ENCODE measurements at regions not wholly inside any gene's neighbourhood (a gene's known extent, or its start where the extent isn't known, plus 50 kb on each side); places are given as distances from the start of the nearest gene placed in this dataset.
"Not testable (repeated sequence)": the region's sequence is repeated elsewhere in the genome, so short reads cannot be mapped to it uniquely, and the experiment has no call there.

GRCh38 chr19:56900573-56901097, 60.1 kb upstream of the PEG3 start:
- Histone ChIP-seq H3F3A (ENCODE audit: insufficient read depth, low read length) (no peaks in the 10 kb centered on the region), H3K4me2 (ENCODE audit: low read depth, low read length) (no peak overlapping the region), H3K9me3 (replicated peaks; ENCODE audit: insufficient read depth, low read length) (no peaks in the 10 kb centered on the region), H3K79me2 (ENCODE audit: low read length) (no peaks in the 10 kb centered on the region), H4K20me1 (ENCODE audit: insufficient read depth, low read length) (no peaks in the 10 kb centered on the region), H3K36me3 (replicated peaks; ENCODE audit: insufficient read depth, low read length) (no peaks in the 10 kb centered on the region), H3K9ac (ENCODE audit: low read length) (no peak overlapping the region), H2AFZ (ENCODE audit: low read length) (no peak overlapping the region), H3K4me1 (ENCODE audit: low read length) (no peaks in the 10 kb centered on the region), H3K27me3 (replicated peaks; ENCODE audit: insufficient read depth, low read length) (no peaks in the 10 kb centered on the region), H3K9me2 (replicated peaks; ENCODE audit: insufficient read depth, low read length) (no peaks in the 10 kb centered on the region), H3K27ac (ENCODE audit: low read length) (no peak overlapping the region), H3K4me3 (ENCODE audit: low read length) (no peak overlapping the region)
- TF ChIP-seq CTCF (IDR thresholded peaks at IDR 0.05; ENCODE audit: low read length) (no peak), EZH2 (optimal IDR thresholded peaks at IDR 0.05; ENCODE audit: low read depth, low read length) (no peak), EZH2phosphoT487 (IDR thresholded peaks at IDR 0.05; ENCODE audit: low read length) (no peak)
- DNase-seq: no peak

GRCh38 chr19:56905631-56906150, 65.2 kb upstream of the PEG3 start:
- no peaks in the 10 kb centered on the region for H3K9me3 ChIP-seq (replicated peaks; ENCODE audit: insufficient read depth, low read length)
- no peak overlapping the region for H3K9ac ChIP-seq (ENCODE audit: low read length)
- H3K36me3 ChIP-seq (replicated peaks; ENCODE audit: insufficient read depth, low read length): no peaks in the 10 kb centered on the region
- no peaks in the 10 kb centered on the region for H3K27me3 ChIP-seq (replicated peaks; ENCODE audit: insufficient read depth, low read length)
- no peak overlapping the region for H3K4me3 ChIP-seq (ENCODE audit: low read length)
- H3K79me2 ChIP-seq (ENCODE audit: low read length): no peaks in the 10 kb centered on the region
- no peak for DNase-seq
- no peak for TF ChIP-seq CTCF (IDR thresholded peaks at IDR 0.05; ENCODE audit: low read length)
- no peak for TF ChIP-seq EZH2 (optimal IDR thresholded peaks at IDR 0.05; ENCODE audit: low read depth, low read length)
- TF ChIP-seq EZH2phosphoT487 (IDR thresholded peaks at IDR 0.05; ENCODE audit: low read length): no peak
- no peaks in the 10 kb centered on the region for H4K20me1 ChIP-seq (ENCODE audit: insufficient read depth, low read length)
- no peak overlapping the region for H2AFZ ChIP-seq (ENCODE audit: low read length)
- H3K4me2 ChIP-seq (ENCODE audit: low read depth, low read length): no peak overlapping the region
- no peaks in the 10 kb centered on the region for H3F3A ChIP-seq (ENCODE audit: insufficient read depth, low read length)
- no peak overlapping the region for H3K27ac ChIP-seq (ENCODE audit: low read length)
- H3K4me1 ChIP-seq (ENCODE audit: low read length): no peaks in the 10 kb centered on the region
- no peaks in the 10 kb centered on the region for H3K9me2 ChIP-seq (replicated peaks; ENCODE audit: insufficient read depth, low read length)

- no peaks in the 10 kb centered on the region for H4K20me1 ChIP-seq (ENCODE audit: insufficient read depth, low read length)
- H3K27ac ChIP-seq (ENCODE audit: low read length): no peak overlapping the region
- TF ChIP-seq CTCF (IDR thresholded peaks at IDR 0.05; ENCODE audit: low read length) (no peak), EZH2 (optimal IDR thresholded peaks at IDR 0.05; ENCODE audit: low read depth, low read length) (no peak), EZH2phosphoT487 (IDR thresholded peaks at IDR 0.05; ENCODE audit: low read length) (no peak)
- H3K27me3 ChIP-seq (replicated peaks; ENCODE audit: insufficient read depth, low read length): no peaks in the 10 kb centered on the region
- H2AFZ ChIP-seq (ENCODE audit: low read length): no peak overlapping the region
- no peak overlapping the region for H3K4me3 ChIP-seq (ENCODE audit: low read length)
- no peaks in the 10 kb centered on the region for H3K36me3 ChIP-seq (replicated peaks; ENCODE audit: insufficient read depth, low read length)
- no peaks in the 10 kb centered on the region for H3K79me2 ChIP-seq (ENCODE audit: low read length)
- H3K4me1 ChIP-seq (ENCODE audit: low read length): no peaks in the 10 kb centered on the region
- no peaks in the 10 kb centered on the region for H3K9me2 ChIP-seq (replicated peaks; ENCODE audit: insufficient read depth, low read length)
- no peak for DNase-seq
- H3F3A ChIP-seq (ENCODE audit: insufficient read depth, low read length): no peaks in the 10 kb centered on the region
- H3K9ac ChIP-seq (ENCODE audit: low read length): no peak overlapping the region
- H3K4me2 ChIP-seq (ENCODE audit: low read depth, low read length): no peak overlapping the region
- no peaks in the 10 kb centered on the region for H3K9me3 ChIP-seq (replicated peaks; ENCODE audit: insufficient read depth, low read length)
Observed at GRCh38 chr19:56912401-56913112, 72.0 kb upstream of the PEG3 start.

- not testable (repeated sequence) for H3K9me3 ChIP-seq (replicated peaks; ENCODE audit: insufficient read depth, low read length)
Observed at GRCh38 chr19:56913113-56913455, 72.6 kb upstream of the PEG3 start.

More at GRCh38 chr19:56913113-56913455, 72.6 kb upstream of the PEG3 start:
- not testable (repeated sequence) for H3K4me3 ChIP-seq (ENCODE audit: low read length); H3K4me1 ChIP-seq (ENCODE audit: low read length); H2AFZ ChIP-seq (ENCODE audit: low read length); H3K36me3 ChIP-seq (replicated peaks; ENCODE audit: insufficient read depth, low read length); H3K27ac ChIP-seq (ENCODE audit: low read length); H3K4me2 ChIP-seq (ENCODE audit: low read depth, low read length); H3K9me2 ChIP-seq (replicated peaks; ENCODE audit: insufficient read depth, low read length); H3K27me3 ChIP-seq (replicated peaks; ENCODE audit: insufficient read depth, low read length); H3K9ac ChIP-seq (ENCODE audit: low read length); H4K20me1 ChIP-seq (ENCODE audit: insufficient read depth, low read length); H3K79me2 ChIP-seq (ENCODE audit: low read length); H3F3A ChIP-seq (ENCODE audit: insufficient read depth, low read length); DNase-seq
